HG03135 (cell line): ENCODE measurements at regions not wholly inside any gene's neighbourhood (a gene's known extent, or its start where the extent isn't known, plus 50 kb on each side); places are given as distances from the start of the nearest gene placed in this dataset.
"Not testable (repeated sequence)": the region's sequence is repeated elsewhere in the genome, so short reads cannot be mapped to it uniquely, and the experiment has no call there.

Experiments used
- ATAC-seq: cut with Tn5 transposase; IDR thresholded peaks from one replicate; pipeline ENCODE4 v1.9.1; 2021; ENCODE audit warnings: mild to moderate bottlenecking, moderate library complexity; ENCODE audit not compliant: unreplicated experiment

- no peak for ATAC-seq
These were observed 118.9 kb upstream of the EGR2 start for GRCh38 chr10:62935022-62935421.

DNA sequence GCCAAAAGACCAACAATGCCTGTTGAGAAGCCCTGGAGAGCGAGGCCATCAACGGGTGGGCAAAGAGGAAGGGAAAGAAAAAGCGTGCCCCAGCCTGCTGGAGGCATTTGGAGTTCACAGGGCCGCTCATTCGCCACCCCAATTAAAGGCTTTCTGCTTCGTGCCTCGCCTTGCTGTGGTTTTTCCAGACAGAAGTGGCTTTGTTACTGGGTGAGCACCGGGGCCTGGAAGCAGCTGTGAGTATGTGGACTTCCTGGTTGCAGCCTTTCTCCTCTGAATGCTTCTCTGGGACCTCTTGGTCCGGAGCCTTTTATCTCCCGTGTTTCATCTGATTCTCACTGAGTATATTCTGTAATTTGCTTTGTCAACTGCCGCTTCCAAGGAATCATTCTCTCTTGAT, 118.1 kb upstream of the EGR2 start:
- ATAC-seq, result no peak

DNA sequence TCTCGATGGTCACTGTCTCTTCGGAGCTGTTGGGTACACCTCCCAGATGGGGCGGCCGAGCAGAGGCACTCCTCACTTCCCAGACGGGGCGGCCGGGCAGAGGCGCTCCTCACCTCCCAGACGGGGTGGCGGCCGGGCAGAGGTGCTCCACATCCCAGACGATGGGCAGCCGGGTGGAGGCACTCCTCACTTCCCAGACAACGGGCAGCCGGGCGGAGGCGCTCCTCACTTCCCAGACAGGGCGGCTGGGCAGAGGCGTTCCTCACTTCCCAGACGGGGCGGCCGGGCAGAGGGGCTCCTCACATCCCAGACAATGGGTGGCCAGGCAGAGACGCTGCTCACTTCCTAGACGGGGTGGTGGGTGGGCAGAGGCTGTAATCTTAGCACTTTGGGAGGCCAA, 112.6 kb upstream of the EGR2 start:
- ATAC-seq, result not testable (repeated sequence)

DNA sequence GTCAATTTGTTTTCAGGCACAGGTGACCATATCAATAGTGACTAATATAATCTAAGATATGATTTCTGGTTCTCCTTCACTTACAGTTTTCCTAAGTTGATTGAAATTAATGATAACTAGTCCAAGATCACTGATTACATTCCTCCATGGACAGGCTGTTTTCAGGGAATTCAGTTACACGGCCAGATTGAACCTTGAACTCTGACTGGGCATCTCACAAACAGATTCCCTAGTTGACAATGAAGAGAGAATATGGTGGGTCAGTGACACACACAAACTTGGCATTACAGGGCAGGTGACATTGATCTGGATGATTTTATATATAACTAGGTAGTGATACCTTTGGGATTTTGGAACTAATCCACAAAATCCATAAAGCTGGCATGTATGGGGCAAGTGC, 110.2 kb upstream of the EGR2 start:
- no peak for ATAC-seq

DNA sequence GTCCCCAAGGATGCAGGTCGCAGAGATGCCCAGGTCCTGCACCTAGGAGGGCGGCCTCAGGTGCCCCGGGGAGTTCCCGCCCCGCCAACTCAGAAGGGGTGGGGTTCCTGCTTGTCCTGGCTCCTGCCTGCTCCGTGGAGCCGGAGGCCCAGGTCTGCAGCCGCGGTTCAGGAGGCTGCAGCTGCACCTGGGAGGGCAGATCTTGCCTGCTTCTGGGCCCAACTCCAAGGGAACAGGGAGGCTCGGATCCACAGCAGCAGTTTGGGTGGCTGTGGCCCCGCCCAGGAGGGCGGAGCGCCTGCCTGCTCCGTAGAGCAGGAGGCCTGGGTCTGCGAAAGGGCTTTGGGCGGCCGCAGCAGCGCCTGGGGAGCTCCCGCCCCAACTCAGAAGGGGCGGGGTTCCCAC, 108.2 kb upstream of the EGR2 start:
- ATAC-seq, result no peak

DNA sequence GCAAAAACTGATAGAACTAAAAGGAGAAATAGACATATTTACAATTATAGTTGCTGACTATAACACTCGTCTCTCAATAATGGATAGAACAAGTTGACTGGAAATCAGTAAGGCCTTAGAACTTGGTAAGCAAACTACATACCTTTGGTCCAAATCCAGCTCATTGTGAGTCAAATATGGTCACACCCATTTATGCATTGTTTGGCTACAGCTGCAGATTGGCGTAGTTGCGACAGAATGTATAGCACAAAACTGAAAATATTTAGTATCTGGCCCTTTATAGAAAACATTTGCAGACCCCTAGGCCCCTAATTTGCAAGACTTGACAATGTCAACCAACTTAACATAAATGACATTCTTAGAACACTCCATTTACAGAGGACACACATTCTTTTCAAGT, 103.6 kb upstream of the EGR2 start:
- no peak for ATAC-seq

- no peak for ATAC-seq
These were observed 101.5 kb upstream of the EGR2 start for GRCh38 chr10:62917475-62918238.

GRCh38 chr10:62916141-62916603, 100.0 kb upstream of the EGR2 start:
- no peak for ATAC-seq

DNA sequence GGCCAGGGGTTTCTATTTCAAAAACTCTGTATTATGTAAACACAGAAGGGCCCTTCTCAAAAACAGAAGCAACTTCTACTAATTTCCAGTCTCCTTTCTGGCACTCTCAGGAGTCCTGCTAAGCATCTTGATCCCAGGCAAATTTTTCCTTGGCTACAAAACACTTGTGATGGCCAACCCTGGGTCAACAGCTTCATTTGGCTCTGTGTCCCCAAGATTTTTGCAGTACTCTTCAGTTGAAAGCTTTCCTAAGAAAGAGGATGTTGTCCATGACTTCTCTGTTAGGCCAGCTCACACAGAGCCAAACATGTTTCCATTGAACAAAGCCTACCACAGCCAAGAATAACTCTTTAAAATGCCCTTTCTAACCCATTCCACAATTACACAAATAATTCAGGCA, 99.0 kb upstream of the EGR2 start:
- no peak for ATAC-seq

GRCh38 chr10:62912086-62912485, 95.9 kb upstream of the EGR2 start:
- no peak for ATAC-seq

GRCh38 chr10:62911210-62911963, 95.2 kb upstream of the EGR2 start:
- ATAC-seq, result no peak

DNA sequence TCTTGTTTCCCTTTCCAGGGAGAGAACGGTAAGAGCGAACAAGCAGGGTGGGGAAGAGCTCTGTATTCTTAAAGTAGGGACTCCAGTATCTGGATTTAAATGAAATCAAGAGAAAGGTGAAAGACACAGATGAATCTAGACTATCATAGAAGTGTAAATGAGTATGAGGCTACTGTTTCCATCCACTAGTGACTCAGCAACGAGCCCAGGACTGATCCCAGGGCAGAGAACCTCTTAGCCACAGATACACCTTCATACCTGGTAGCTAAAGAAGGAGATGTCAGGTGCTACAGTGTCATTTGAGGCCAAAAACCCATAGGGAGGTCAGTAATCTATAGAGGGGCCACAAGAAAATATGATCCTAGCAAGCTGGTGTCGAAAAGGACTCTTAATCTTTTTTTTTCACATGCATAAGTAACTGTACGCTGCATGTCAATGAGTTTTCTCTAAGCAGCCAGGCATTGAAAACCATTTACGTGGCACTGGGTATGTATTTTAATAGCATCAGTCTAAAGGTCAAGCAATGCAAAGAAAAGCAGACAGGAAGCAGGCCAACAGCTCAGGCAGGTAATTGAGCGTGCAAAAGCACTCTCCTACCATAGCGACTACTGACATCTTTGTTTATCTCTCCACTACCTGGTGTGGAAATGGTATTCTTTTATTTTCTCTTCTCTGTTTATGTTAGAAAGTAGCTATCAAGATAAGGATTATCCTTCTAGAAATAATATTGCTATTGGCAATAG, 91.5 kb upstream of the EGR2 start:
- peak; percentile 64 for ATAC-seq

DNA sequence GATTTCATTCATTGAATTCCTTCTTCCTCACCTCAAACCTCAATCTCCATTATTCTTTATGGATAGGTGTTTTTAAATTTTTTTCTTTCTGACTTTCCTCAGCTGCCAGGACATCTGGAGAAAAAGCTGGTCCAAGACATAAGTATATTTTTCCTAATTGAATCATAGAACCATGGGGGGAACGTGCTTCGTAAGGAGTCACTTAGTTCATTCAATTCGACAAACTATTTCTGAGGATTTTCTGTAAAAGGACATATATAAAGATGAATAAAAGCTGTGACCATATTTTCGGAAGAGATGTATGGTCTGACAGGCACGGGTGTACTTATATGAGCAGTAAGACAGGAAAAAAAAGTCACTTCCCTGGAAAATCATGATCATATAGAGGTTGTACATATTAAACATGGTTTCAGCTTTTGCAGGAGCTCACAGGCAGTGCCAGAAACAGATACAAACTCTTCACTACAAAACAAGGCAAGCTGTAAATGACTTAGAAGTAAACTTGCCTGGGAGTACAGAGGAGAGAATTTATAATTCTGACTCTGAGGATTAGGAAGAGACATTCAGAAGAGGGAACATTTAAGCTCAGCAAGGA, 88.2 kb upstream of the EGR2 start:
- no peak for ATAC-seq

GRCh38 chr10:62903828-62904227, 87.7 kb upstream of the EGR2 start:
- no peak for ATAC-seq

DNA sequence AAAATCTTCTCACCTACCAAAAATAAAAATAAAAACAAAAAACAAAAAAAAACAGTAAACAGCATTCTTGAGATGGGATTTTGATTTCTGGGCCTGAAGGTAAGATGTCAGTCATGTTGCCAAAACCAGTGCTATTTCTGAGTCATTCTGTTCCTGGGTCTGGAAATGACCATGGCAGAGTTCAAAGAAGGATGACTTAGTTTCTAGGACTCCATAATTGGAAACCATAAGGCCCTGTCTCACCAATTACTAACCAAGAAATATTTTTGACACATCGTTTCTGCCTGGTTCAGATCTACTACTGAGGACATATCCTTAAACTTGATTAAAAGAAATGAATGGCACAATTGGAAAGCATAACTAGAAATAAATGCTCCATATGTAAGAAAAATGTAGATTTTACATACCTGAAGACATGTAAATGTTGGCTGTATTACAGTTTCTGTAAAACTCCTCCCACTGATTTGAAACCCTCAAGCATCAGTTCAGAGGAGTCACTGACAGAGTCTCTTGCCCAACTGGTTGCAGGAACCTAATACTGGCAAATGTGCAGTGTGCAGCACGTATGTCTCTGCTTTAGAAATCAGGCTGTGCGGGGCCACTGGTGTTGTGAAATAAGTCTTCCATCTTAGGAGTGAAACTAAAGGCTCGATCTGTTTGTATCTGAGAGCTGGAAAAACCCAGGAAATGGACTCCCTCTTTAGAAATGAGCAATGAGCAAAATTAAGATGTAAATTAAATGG, 84.8 kb upstream of the EGR2 start:
- ATAC-seq, result no peak

- no peak for ATAC-seq
These were observed 83.1 kb upstream of the EGR2 start for GRCh38 chr10:62899311-62899710.

DNA sequence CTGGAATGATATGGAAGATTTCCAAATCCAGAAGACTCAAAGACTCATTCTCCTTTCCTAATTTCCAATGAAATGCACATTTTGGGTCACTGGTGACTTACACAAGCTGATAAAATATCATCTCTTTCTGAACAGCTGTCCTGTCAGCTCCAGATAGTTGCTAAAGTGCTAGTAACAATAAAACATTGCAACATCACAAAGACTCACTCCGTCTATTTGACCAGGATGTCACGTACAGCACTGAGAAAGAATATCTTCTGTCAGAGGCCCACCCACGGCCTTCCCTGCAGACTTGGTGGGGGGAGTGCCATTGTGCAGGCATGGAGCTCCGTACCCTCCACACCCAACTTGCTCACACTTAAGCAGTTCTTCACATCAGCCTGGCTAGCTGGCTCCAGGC, 78.9 kb upstream of the EGR2 start:
- ATAC-seq, result no peak

- no peak for ATAC-seq
These were observed 78.0 kb upstream of the EGR2 start for GRCh38 chr10:62894156-62894555.

DNA sequence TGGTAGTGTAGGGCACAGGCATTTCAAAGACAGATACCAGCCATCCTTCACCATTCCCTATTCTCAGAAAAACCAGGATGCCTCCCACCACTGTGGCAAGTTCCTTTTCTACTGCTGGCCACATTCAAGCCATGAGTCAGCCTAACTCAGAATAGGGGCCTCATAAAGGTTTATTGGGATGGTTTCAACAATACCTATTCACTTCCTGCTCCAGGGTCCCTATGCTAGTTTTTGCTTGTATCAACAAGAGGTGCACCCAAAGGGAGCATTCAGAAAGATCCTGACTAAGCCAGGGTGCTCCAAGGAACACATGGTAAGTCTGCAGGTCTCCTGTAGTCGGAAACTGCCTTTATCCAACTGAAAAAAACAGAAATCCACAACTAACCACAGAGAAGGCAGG, 76.9 kb upstream of the EGR2 start:
- ATAC-seq, result no peak

DNA sequence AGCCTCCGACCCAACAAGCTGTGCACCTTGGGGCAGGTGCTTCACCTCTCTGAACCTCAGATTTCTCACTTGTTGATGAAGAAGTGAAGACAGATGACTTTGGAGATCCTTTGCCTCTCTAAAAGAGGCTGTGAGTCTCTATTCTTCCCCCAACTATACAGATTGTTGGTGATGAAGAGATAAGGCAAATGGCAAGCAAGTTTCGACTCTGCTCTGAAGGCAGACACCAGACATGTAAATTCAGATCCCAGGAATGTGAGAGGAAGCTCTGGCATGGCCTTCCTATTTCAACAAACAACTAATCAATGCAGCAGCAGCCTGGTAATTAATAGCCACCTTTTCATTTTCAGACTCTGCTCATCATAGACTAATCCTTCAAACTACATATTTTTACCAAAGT, 74.2 kb upstream of the EGR2 start:
- no peak for ATAC-seq

DNA sequence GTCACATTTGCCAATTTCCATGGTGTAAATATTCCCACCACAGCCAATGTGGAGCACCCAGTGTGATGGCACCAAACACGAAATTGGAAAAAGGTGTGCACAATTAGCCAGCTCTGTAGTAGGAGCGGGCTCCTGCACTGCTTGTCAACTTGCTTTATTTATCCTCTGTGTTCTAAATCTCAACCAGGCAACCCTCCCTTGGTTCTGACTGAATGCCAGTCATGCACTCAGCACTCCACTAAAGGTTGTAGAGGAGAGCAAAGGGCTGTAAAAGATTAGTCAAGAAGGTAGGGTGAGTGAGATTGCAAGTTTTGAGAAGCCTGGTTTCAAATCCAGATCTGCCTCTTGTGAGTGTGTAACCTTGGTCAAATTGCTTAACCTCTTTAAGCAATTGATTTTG, 71.5 kb upstream of the EGR2 start:
- no peak for ATAC-seq
